ENCODE measurements at regions not wholly inside any gene's neighbourhood (a gene's known extent, or its start where the extent isn't known, plus 50 kb on each side); places are given as distances from the start of the nearest gene placed in this dataset.
"Not testable (repeated sequence)": the region's sequence is repeated elsewhere in the genome, so short reads cannot be mapped to it uniquely, and the experiment has no call there.

DNA sequence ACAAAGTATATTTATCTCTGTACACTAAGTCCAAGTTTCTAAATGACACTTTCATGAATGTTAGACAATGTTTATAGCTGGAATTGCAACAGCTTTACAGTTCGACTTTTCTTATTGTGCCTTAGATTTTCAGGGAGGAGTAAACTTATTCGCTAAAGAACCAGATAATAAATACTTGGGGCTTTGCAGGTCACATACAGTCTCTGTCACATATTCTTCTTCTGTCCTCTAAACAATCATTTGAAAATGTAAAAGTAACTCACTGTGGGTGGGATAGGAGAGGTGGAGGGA lies 132.6 kb downstream of the SPRY1 start:
- in situ Hi-C loops (cut with HindIII; ENCODE audit: low pct_ligation_motif_present, low sequenced_read_pairs) = no loop called here
- Histone ChIP-seq H3K27me3 (replicated peaks) (no peaks in the 10 kb centered on the region), H3K36me3 (replicated peaks) (no peaks in the 10 kb centered on the region), H3K4me3 (ENCODE audit: low read depth, low read length) (no peak overlapping the region), H3K27ac (no peak overlapping the region)
- DNase-seq = no peak
- TF ChIP-seq, protein P1, sequence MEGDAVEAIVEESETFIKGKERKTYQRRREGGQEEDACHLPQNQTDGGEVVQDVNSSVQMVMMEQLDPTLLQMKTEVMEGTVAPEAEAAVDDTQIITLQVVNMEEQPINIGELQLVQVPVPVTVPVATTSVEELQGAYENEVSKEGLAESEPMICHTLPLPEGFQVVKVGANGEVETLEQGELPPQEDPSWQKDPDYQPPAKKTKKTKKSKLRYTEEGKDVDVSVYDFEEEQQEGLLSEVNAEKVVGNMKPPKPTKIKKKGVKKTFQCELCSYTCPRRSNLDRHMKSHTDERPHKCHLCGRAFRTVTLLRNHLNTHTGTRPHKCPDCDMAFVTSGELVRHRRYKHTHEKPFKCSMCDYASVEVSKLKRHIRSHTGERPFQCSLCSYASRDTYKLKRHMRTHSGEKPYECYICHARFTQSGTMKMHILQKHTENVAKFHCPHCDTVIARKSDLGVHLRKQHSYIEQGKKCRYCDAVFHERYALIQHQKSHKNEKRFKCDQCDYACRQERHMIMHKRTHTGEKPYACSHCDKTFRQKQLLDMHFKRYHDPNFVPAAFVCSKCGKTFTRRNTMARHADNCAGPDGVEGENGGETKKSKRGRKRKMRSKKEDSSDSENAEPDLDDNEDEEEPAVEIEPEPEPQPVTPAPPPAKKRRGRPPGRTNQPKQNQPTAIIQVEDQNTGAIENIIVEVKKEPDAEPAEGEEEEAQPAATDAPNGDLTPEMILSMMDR (IDR thresholded peaks at IDR 0.05; ENCODE audit: low read depth, low read length, missing control alignments) = no peak

DNA sequence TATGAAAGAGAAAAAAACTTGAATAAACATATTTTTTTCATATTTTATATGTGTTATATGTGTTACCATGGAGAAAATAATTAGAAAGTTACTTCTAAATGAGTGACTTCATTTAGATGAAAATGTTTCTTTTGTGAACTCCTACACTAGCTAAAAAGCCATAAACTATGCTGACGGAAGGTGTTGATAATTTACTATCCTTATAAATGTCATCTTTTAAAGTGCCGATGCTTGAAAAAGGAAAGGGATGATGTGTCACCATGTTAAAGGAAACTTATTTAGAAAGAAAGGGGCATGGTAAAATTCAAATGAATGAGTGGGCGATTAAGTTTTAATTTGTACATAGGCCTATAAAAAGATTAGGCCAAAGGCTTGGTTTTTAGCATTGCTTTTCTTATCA lies 133.8 kb downstream of the SPRY1 start:
- H3K27ac ChIP-seq = no peak overlapping the region
- H3K36me3 ChIP-seq (replicated peaks) = no peaks in the 10 kb centered on the region
- no peak overlapping the region for H3K4me3 ChIP-seq (ENCODE audit: low read depth, low read length)
- DNase-seq = no peak
- in situ Hi-C loops (cut with HindIII; ENCODE audit: low pct_ligation_motif_present, low sequenced_read_pairs) = no loop called here
- H3K27me3 ChIP-seq (replicated peaks) = no peaks in the 10 kb centered on the region
- TF ChIP-seq, protein P1 (IDR thresholded peaks at IDR 0.05; ENCODE audit: low read depth, low read length, missing control alignments) = no peak

DNA sequence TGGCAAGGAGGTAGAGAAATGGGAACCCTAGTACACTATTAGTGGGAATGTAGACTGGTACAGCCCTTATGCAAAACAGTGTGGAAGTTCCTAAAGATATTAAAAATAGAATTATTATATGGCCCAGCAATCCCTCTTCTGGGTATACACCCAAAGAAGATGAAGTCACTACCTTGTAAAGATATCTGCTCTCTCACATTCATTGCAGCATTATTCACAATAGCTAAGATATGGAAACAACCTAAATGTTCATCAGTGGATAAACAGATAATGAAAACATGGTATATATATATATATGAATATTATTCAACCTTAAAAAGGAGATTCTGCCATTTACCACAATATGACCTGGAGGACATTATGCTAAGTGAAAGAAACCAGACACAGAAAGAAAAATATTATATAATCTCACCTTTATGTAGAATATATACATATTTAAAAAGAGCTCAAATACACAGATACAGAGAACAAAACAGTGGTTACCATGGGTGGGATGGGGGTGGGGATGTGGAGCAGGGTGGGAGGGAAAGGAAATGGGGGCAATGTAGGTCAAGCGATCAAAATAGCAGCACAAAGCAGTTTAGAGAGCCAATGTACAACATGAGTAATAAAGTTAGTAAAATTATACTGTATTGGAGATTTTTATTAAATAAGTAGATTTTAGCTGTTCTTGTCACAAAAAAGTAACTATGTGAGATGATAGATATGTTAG lies 138.6 kb downstream of the SPRY1 start:
- Histone ChIP-seq H3K36me3 (replicated peaks) (no peaks in the 10 kb centered on the region), H3K4me3 (ENCODE audit: low read depth, low read length) (no peak overlapping the region), H3K27me3 (replicated peaks) (no peaks in the 10 kb centered on the region), H3K27ac (no peak overlapping the region)
- TF ChIP-seq, protein P1 (IDR thresholded peaks at IDR 0.05; ENCODE audit: low read depth, low read length, missing control alignments) = no peak
- no peak for DNase-seq
- in situ Hi-C loops (cut with HindIII; ENCODE audit: low pct_ligation_motif_present, low sequenced_read_pairs) = no loop called here

DNA sequence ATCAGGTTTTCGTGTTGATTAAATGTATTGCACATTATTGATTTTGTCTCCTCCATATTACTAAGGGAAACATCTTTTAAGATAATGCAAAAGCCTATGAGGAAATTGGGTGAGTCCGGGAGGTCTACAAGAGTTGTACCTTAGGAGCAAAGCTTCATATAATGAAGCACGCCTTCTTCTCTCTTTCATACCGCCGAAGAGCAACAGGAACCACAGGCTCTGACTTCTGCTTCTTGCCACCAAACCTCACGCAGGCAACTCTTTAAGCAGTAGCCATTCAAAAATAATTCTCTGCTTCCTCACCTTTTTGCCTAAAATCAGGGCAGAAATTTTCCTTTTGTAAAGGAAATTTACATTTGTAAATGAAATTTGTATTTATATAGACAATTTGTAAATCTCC lies 139.6 kb downstream of the SPRY1 start:
- TF ChIP-seq, protein P1 (IDR thresholded peaks at IDR 0.05; ENCODE audit: low read depth, low read length, missing control alignments) = no peak
- no peak for DNase-seq
- H3K27me3 ChIP-seq (replicated peaks) = no peaks in the 10 kb centered on the region
- no peaks in the 10 kb centered on the region for H3K36me3 ChIP-seq (replicated peaks)
- no peak overlapping the region for H3K4me3 ChIP-seq (ENCODE audit: low read depth, low read length)
- H3K27ac ChIP-seq = no peak overlapping the region
- in situ Hi-C loops (cut with HindIII; ENCODE audit: low pct_ligation_motif_present, low sequenced_read_pairs) = no loop called here

DNA sequence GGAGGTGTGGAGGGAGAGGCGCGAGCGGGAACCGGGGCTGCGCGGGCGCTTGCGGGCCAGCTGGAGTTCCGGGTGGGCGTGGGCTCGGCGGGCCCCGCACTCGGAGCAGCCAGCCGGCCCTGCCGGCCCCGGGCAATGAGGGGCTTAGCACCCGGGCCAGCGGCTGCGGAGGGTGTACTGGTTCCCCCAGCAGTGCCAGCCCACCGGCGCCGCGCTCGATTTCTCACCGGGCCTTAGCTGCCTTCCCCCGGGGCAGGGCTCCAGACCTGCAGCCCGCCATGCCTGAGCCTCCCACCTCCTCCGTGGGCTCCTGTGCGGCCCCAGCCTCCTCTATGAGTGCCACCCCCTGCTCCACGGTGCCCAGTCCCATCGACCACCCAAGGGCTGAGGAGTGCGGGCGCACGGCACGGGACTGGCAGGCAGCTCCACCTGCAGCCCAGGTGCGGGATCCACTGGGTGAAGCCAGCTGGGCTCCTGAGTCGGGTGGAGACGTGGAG lies 141.4 kb downstream of the SPRY1 start:
- H3K27me3 ChIP-seq (replicated peaks); DNase-seq; H3K4me3 ChIP-seq (ENCODE audit: low read depth, low read length); in situ Hi-C loops (cut with HindIII; ENCODE audit: low pct_ligation_motif_present, low sequenced_read_pairs); H3K27ac ChIP-seq; H3K36me3 ChIP-seq (replicated peaks): not testable (repeated sequence)

DNA sequence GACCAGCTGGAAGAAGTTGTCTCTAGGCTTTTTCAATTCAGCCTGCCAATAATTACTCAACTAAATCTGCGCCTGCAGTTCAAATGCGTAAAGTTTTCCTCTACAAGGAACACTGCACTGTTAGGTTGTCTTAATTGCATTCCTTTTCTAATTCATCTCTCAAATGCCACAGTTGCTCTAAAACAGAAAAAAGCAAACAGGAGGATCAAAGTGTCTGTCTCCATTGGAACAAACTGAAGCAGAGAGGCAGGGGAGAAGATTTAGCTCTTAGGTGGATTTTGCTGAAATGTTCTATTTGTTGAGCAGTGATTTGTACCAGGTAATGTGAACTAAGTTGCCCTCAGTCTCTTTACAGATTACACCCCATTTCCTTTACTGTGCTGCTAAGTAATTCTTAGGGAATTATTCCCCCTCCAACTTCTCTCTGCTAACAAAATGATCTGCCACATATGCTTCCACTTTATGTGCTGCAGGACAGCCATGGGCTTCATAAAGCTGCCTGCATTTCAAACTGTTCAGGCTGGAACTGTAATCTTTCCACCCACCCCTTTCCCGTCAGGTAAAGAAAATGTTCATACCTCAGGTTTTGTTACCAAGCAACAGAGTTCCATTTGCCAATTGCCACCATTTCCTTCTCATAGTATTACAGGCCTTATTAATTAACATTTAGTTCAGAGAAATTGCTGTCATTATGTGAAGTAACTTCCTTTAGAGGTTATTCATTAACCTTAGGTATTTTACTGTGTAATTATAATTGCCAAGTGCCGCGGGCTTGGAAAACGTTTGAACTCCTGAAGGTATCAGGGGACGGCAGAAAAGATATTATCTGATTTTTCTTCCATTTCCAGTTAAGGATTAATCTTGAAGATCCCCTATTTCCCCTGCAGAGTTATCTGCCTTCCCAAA lies 149.3 kb downstream of the SPRY1 start:
- no peak overlapping the region for H3K4me3 ChIP-seq (ENCODE audit: low read depth, low read length)
- in situ Hi-C loops (cut with HindIII; ENCODE audit: low pct_ligation_motif_present, low sequenced_read_pairs) = no loop called here
- H3K27me3 ChIP-seq (replicated peaks) = no peaks in the 10 kb centered on the region
- TF ChIP-seq, protein P1 (IDR thresholded peaks at IDR 0.05; ENCODE audit: low read depth, low read length, missing control alignments) = no peak
- H3K36me3 ChIP-seq (replicated peaks) = no peaks in the 10 kb centered on the region
- H3K27ac ChIP-seq = no peak overlapping the region
- DNase-seq = no peak

Data from brain microvascular endothelial cell (primary cell).